ENCODE measurements at regions not wholly inside any gene's neighbourhood (a gene's known extent, or its start where the extent isn't known, plus 50 kb on each side); places are given as distances from the start of the nearest gene placed in this dataset.
A peak's percentile ranks its signal among the peaks of the same experiment; 100 is the strongest.
"Not testable (repeated sequence)": the region's sequence is repeated elsewhere in the genome, so short reads cannot be mapped to it uniquely, and the experiment has no call there.

- DNase-seq (ENCODE audit: low spot score): no peak
- POLR2A ChIA-PET (ENCODE audit: low non-redundant PET): interaction anchor here (0.6 kb wide), 1 partner anchor 10 kb away, joined by 8 read pairs; no protein-coding TSS in a partner anchor
- no peak overlapping the region for H3K4me3 ChIP-seq (ENCODE audit: low read depth, low read length, poor library complexity, severe bottlenecking)
- intact Hi-C loops (cut with micrococcal nuclease; ENCODE audit: unreplicated experiment): loop anchor here (2.0 kb wide), 1 partner anchor 132 kb away; no protein-coding TSS in a partner anchor
- no peak overlapping the region for H3K27ac ChIP-seq (ENCODE audit: low read depth, low read length, poor library complexity, severe bottlenecking)
- H3K27me3 ChIP-seq (replicated peaks; ENCODE audit: insufficient read depth, low read depth, low read length, poor library complexity): no peaks in the 10 kb centered on the region
- H3K4me1 ChIP-seq (ENCODE audit: insufficient read depth, low read length, poor library complexity, severe bottlenecking): peaks cover 23% of the 10 kb centered on the region
- TF ChIP-seq, protein P1, sequence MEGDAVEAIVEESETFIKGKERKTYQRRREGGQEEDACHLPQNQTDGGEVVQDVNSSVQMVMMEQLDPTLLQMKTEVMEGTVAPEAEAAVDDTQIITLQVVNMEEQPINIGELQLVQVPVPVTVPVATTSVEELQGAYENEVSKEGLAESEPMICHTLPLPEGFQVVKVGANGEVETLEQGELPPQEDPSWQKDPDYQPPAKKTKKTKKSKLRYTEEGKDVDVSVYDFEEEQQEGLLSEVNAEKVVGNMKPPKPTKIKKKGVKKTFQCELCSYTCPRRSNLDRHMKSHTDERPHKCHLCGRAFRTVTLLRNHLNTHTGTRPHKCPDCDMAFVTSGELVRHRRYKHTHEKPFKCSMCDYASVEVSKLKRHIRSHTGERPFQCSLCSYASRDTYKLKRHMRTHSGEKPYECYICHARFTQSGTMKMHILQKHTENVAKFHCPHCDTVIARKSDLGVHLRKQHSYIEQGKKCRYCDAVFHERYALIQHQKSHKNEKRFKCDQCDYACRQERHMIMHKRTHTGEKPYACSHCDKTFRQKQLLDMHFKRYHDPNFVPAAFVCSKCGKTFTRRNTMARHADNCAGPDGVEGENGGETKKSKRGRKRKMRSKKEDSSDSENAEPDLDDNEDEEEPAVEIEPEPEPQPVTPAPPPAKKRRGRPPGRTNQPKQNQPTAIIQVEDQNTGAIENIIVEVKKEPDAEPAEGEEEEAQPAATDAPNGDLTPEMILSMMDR (conservative IDR thresholded peaks at IDR 0.05; ENCODE audit: low read depth, low read length): no peak
- TF ChIP-seq EZH2 (IDR thresholded peaks at IDR 0.05; ENCODE audit: borderline replicate concordance, low read depth, low read length, poor library complexity, severe bottlenecking): no peak
- no TSS peak for BruUV-seq (replicated peaks)
- CTCF ChIA-PET: interaction anchor here (1.0 kb wide), 1 partner anchor 132 kb away, joined by 3 read pairs; no protein-coding TSS in a partner anchor
- no peaks in the 10 kb centered on the region for H3K36me3 ChIP-seq (ENCODE audit: insufficient read depth, low read length, poor library complexity, severe bottlenecking)
- no peaks in the 10 kb centered on the region for H3K9me3 ChIP-seq (ENCODE audit: low read depth, low read length, poor library complexity, severe bottlenecking)
These were observed 76.4 kb downstream of the PHAX start for GRCh38 chr5:126677121-126677520.

- Histone ChIP-seq H3K9me3 (ENCODE audit: low read depth, low read length, poor library complexity, severe bottlenecking) (no peaks in the 10 kb centered on the region), H3K4me3 (ENCODE audit: low read depth, low read length, poor library complexity, severe bottlenecking) (no peak overlapping the region), H3K36me3 (ENCODE audit: insufficient read depth, low read length, poor library complexity, severe bottlenecking) (no peaks in the 10 kb centered on the region), H3K4me1 (ENCODE audit: insufficient read depth, low read length, poor library complexity, severe bottlenecking) (peaks cover 37% of the 10 kb centered on the region), H3K27me3 (replicated peaks; ENCODE audit: insufficient read depth, low read depth, low read length, poor library complexity) (no peaks in the 10 kb centered on the region), H3K27ac (ENCODE audit: low read depth, low read length, poor library complexity, severe bottlenecking) (peak overlapping the region; percentile 13)
- intact Hi-C loops (cut with micrococcal nuclease; ENCODE audit: unreplicated experiment): no loop called here
- TF ChIP-seq, protein P1 (conservative IDR thresholded peaks at IDR 0.05; ENCODE audit: low read depth, low read length): no peak
- TF ChIP-seq EZH2 (IDR thresholded peaks at IDR 0.05; ENCODE audit: borderline replicate concordance, low read depth, low read length, poor library complexity, severe bottlenecking): no peak
- DNase-seq (ENCODE audit: low spot score): peak; percentile 87
- ChIA-PET CTCF (interaction anchor here (1.0 to 1.1 kb wide), 2 partner anchors 67 to 98 kb away, joined by 3 to 5 read pairs; no protein-coding TSS in a partner anchor), POLR2A (ENCODE audit: low non-redundant PET) (no interaction called here)
- BruUV-seq (replicated peaks): no TSS peak
These were observed 79.6 kb downstream of the PHAX start for GRCh38 chr5:126680191-126680817.

GRCh38 chr5:126681314-126681713, 80.6 kb downstream of the PHAX start:
- CTCF ChIA-PET: interaction anchor here (0.7 kb wide), 2 partner anchors 120 to 177 kb away, joined by 4 read pairs; no protein-coding TSS in a partner anchor
- H3K9me3 ChIP-seq (ENCODE audit: low read depth, low read length, poor library complexity, severe bottlenecking); DNase-seq (ENCODE audit: low spot score); BruUV-seq (replicated peaks); H3K36me3 ChIP-seq (ENCODE audit: insufficient read depth, low read length, poor library complexity, severe bottlenecking); H3K4me3 ChIP-seq (ENCODE audit: low read depth, low read length, poor library complexity, severe bottlenecking); H3K27me3 ChIP-seq (replicated peaks; ENCODE audit: insufficient read depth, low read depth, low read length, poor library complexity); intact Hi-C loops (cut with micrococcal nuclease; ENCODE audit: unreplicated experiment); POLR2A ChIA-PET (ENCODE audit: low non-redundant PET); H3K27ac ChIP-seq (ENCODE audit: low read depth, low read length, poor library complexity, severe bottlenecking): not testable (repeated sequence)
- peaks cover 37% of the 10 kb centered on the region for H3K4me1 ChIP-seq (ENCODE audit: insufficient read depth, low read length, poor library complexity, severe bottlenecking)

- DNase-seq (ENCODE audit: low spot score): peak; percentile 42
- ChIA-PET POLR2A (ENCODE audit: low non-redundant PET) (interaction anchor here (0.5 kb wide), 1 partner anchor 102 kb away, joined by 6 read pairs; no protein-coding TSS in a partner anchor), CTCF (no interaction called here)
- no peaks in the 10 kb centered on the region for H3K36me3 ChIP-seq (ENCODE audit: insufficient read depth, low read length, poor library complexity, severe bottlenecking)
- H3K9me3 ChIP-seq (ENCODE audit: low read depth, low read length, poor library complexity, severe bottlenecking): no peaks in the 10 kb centered on the region
- peak overlapping the region; percentile 12 for H3K27ac ChIP-seq (ENCODE audit: low read depth, low read length, poor library complexity, severe bottlenecking)
- no peak overlapping the region for H3K4me3 ChIP-seq (ENCODE audit: low read depth, low read length, poor library complexity, severe bottlenecking)
- no peak for TF ChIP-seq EZH2 (IDR thresholded peaks at IDR 0.05; ENCODE audit: borderline replicate concordance, low read depth, low read length, poor library complexity, severe bottlenecking)
- TF ChIP-seq, protein P1 (conservative IDR thresholded peaks at IDR 0.05; ENCODE audit: low read depth, low read length): no peak
- no TSS peak for BruUV-seq (replicated peaks)
- H3K27me3 ChIP-seq (replicated peaks; ENCODE audit: insufficient read depth, low read depth, low read length, poor library complexity): no peaks in the 10 kb centered on the region
- peaks cover 37% of the 10 kb centered on the region for H3K4me1 ChIP-seq (ENCODE audit: insufficient read depth, low read length, poor library complexity, severe bottlenecking)
- intact Hi-C loops (cut with micrococcal nuclease; ENCODE audit: unreplicated experiment): no loop called here
These were observed 81.2 kb downstream of the PHAX start for GRCh38 chr5:126681970-126682369.
